Neural progenitor cell (in vitro differentiated cells): ENCODE measurements at regions not wholly inside any gene's neighbourhood (a gene's known extent, or its start where the extent isn't known, plus 50 kb on each side); places are given as distances from the start of the nearest gene placed in this dataset.

Experiments
- DNase-seq: peaks from one replicate; pipeline ENCODE4 v3.0.0-alpha.2; 2016; ENCODE audit warnings: low spot score
- H2AFZ ChIP-seq: fragments of 200-600 bp; sonication (generic); replicated peaks from 2 replicates; pipeline ENCODE4 v1.6.1; 2016; ENCODE audit warnings: antibody characterized with exemption
- H3F3A ChIP-seq: fragments of 200-600 bp; sonication (generic); 2 replicates; pipeline ENCODE4 v1.6.1; 2016; ENCODE audit warnings: antibody characterized with exemption, low read depth
- H3K27ac ChIP-seq: fragments of 200-600 bp; sonication (generic); 2 replicates; pipeline ENCODE4 v1.5.1; 2016; ENCODE audit warnings: mild to moderate bottlenecking
- H3K27me3 ChIP-seq: fragments of 200-600 bp; sonication (generic); 2 replicates; pipeline ENCODE4 v1.6.1; 2016; ENCODE audit warnings: mild to moderate bottlenecking, moderate library complexity
- H3K36me3 ChIP-seq: fragments of 200-600 bp; sonication (generic); 2 replicates; pipeline ENCODE4 v1.5.1; 2016
- H3K4me1 ChIP-seq: fragments of 200-600 bp; sonication (generic); 2 replicates; pipeline ENCODE4 v1.6.1; 2016; ENCODE audit warnings: mixed run types
- H3K4me2 ChIP-seq: fragments of 200-600 bp; sonication (generic); 2 replicates; pipeline ENCODE4 v1.6.1; 2016
- H3K4me3 ChIP-seq: fragments of 200-600 bp; sonication (generic); 2 replicates; pipeline ENCODE4 v1.5.1; 2016
- H3K79me2 ChIP-seq: fragments of 200-600 bp; sonication (generic); 2 replicates; pipeline ENCODE4 v1.6.1; 2016; ENCODE audit warnings: low read depth
- H3K9ac ChIP-seq: fragments of 200-600 bp; sonication (generic); 2 replicates; pipeline ENCODE4 v1.6.1; 2016
- H3K9me3 ChIP-seq: fragments of 200-600 bp; sonication (generic); 2 replicates; pipeline ENCODE4 v1.5.1; 2016; ENCODE audit warnings: low read depth
- H4K20me1 ChIP-seq: fragments of 200-600 bp; sonication (generic); 2 replicates; pipeline ENCODE4 v1.6.1; 2016; ENCODE audit warnings: low read depth
- H3K27ac Mint-ChIP-seq: 3 replicates; pipeline ENCODE4 v1.8.0; 2021; ENCODE audit warnings: mixed read lengths
- H3K27me3 Mint-ChIP-seq: 2 replicates; pipeline ENCODE4 v1.8.0; 2022; ENCODE audit warnings: low read depth, mild to moderate bottlenecking, inconsistent platforms, moderate library complexity, mixed read lengths; ENCODE audit not compliant: insufficient read depth
- H3K36me3 Mint-ChIP-seq: 3 replicates; pipeline ENCODE4 v1.8.0; 2021; ENCODE audit warnings: mixed read lengths
- H3K4me1 Mint-ChIP-seq: 3 replicates; pipeline ENCODE4 v1.8.0; 2021; ENCODE audit warnings: mixed read lengths
- H3K4me3 Mint-ChIP-seq: 3 replicates; pipeline ENCODE4 v1.8.0; 2021; ENCODE audit warnings: mild to moderate bottlenecking, moderate library complexity, mixed read lengths
- H3K9me3 Mint-ChIP-seq: 3 replicates; pipeline ENCODE4 v1.8.0; 2020; ENCODE audit warnings: mixed read lengths
- CTCF ChIP-seq: fragments of 200-600 bp; sonication (generic); IDR thresholded peaks from 2 replicates; pipeline ENCODE4 v1.5.1; 2017; ENCODE audit warnings: antibody characterized with exemption, mild to moderate bottlenecking
- EZH2 ChIP-seq: fragments of 200-600 bp; sonication (generic); IDR thresholded peaks from 2 replicates; pipeline ENCODE4 v1.6.1; 2017; ENCODE audit warnings: antibody characterized with exemption, mild to moderate bottlenecking, moderate library complexity
- EZH2phosphoT487 ChIP-seq: fragments of 200-600 bp; sonication (generic); IDR thresholded peaks from 2 replicates; pipeline ENCODE4 v1.6.1; 2017; ENCODE audit warnings: antibody characterized with exemption

DNA sequence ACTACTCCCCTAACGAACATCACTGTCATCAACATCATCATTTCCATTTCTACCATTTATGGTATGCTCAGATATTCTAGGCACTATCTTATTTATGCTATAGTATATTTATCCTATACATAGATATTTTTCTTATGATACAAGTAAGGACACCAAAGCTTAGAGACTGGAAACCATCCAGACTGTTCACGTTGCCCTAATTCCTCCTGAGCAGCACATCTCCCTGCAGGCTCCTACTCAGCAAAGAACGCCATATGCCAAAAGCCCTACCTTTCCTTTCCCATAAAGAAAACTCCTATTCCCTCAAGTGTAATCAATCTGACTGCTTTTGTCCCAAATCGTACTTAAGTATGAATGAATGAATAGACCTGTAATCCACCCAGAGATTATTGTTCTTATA, 247.0 kb downstream of the PRELID2 start:
- Mint-ChIP-seq H3K4me3 (no peak overlapping the region), H3K27ac (no peak overlapping the region)

GRCh38 chr5:145587710-145588109, 247.4 kb downstream of the PRELID2 start:
- H2AFZ ChIP-seq = no peak overlapping the region
- TF ChIP-seq CTCF = no peak
- no peak for TF ChIP-seq EZH2
- TF ChIP-seq EZH2phosphoT487 = no peak
- no peaks in the 10 kb centered on the region for H3K4me1 ChIP-seq
- no peak overlapping the region for H3K4me3 ChIP-seq
- no peak overlapping the region for H3K27ac Mint-ChIP-seq
- H3K36me3 ChIP-seq = no peaks in the 10 kb centered on the region
- H3K9ac ChIP-seq = no peak overlapping the region
- H4K20me1 ChIP-seq = no peaks in the 10 kb centered on the region
- H3K9me3 ChIP-seq = no peaks in the 10 kb centered on the region
- no peak overlapping the region for H3K4me3 Mint-ChIP-seq
- peaks cover 3% of the 10 kb centered on the region for H3K9me3 Mint-ChIP-seq
- no peaks in the 10 kb centered on the region for H3K4me1 Mint-ChIP-seq
- no peaks in the 10 kb centered on the region for H3K36me3 Mint-ChIP-seq
- H3K27ac ChIP-seq = no peak overlapping the region
- no peaks in the 10 kb centered on the region for H3K27me3 ChIP-seq
- no peaks in the 10 kb centered on the region for H3F3A ChIP-seq
- no peaks in the 10 kb centered on the region for H3K27me3 Mint-ChIP-seq
- DNase-seq = no peak
- H3K4me2 ChIP-seq = no peak overlapping the region
- no peaks in the 10 kb centered on the region for H3K79me2 ChIP-seq

More for the DNA sequence above, 247.0 kb downstream of the PRELID2 start:
- H3K4me2 ChIP-seq = no peak overlapping the region
- no peak overlapping the region for H3K4me3 ChIP-seq
- H3K9ac ChIP-seq = no peak overlapping the region
- no peak for DNase-seq
- no peak overlapping the region for H2AFZ ChIP-seq
- Mint-ChIP-seq H3K4me1 (no peaks in the 10 kb centered on the region), H3K36me3 (no peaks in the 10 kb centered on the region), H3K27me3 (no peaks in the 10 kb centered on the region), H3K9me3 (peaks cover 3% of the 10 kb centered on the region)
- no peaks in the 10 kb centered on the region for H3F3A ChIP-seq
- no peak for TF ChIP-seq CTCF
- TF ChIP-seq EZH2phosphoT487 = no peak
- no peak for TF ChIP-seq EZH2
- no peaks in the 10 kb centered on the region for H3K4me1 ChIP-seq
- H3K79me2 ChIP-seq = no peaks in the 10 kb centered on the region
- no peaks in the 10 kb centered on the region for H4K20me1 ChIP-seq
- H3K27ac ChIP-seq = no peak overlapping the region
- no peaks in the 10 kb centered on the region for H3K27me3 ChIP-seq
- no peaks in the 10 kb centered on the region for H3K36me3 ChIP-seq
- H3K9me3 ChIP-seq = no peaks in the 10 kb centered on the region

GRCh38 chr5:145587308-145587672, 247.9 kb downstream of the PRELID2 start:
- no peak overlapping the region for H3K4me3 Mint-ChIP-seq
- Histone ChIP-seq H3K79me2 (no peaks in the 10 kb centered on the region), H3K9ac (no peak overlapping the region), H3K36me3 (no peaks in the 10 kb centered on the region), H3F3A (no peaks in the 10 kb centered on the region), H3K4me3 (no peak overlapping the region), H3K4me1 (no peaks in the 10 kb centered on the region), H2AFZ (no peak overlapping the region), H3K27ac (no peak overlapping the region), H3K4me2 (no peak overlapping the region), H3K9me3 (no peaks in the 10 kb centered on the region), H3K27me3 (no peaks in the 10 kb centered on the region), H4K20me1 (no peaks in the 10 kb centered on the region)
- no peak for TF ChIP-seq EZH2phosphoT487
- no peak for TF ChIP-seq CTCF
- TF ChIP-seq EZH2 = no peak
- no peak overlapping the region for H3K27ac Mint-ChIP-seq
- H3K9me3 Mint-ChIP-seq = peaks cover 3% of the 10 kb centered on the region
- no peaks in the 10 kb centered on the region for H3K4me1 Mint-ChIP-seq
- no peaks in the 10 kb centered on the region for H3K36me3 Mint-ChIP-seq
- no peaks in the 10 kb centered on the region for H3K27me3 Mint-ChIP-seq
- no peak for DNase-seq
